ENCODE measurements at regions not wholly inside any gene's neighbourhood (a gene's known extent, or its start where the extent isn't known, plus 50 kb on each side); places are given as distances from the start of the nearest gene placed in this dataset.

GRCh38 chr12:60847281-60847680 is 1251.5 kb downstream of the SLC16A7 start:
- no peak for DNase-seq (ENCODE audit: low read depth in 2 of 2)

GRCh38 chr12:60849723-60850122 is 1253.9 kb downstream of the SLC16A7 start:
- no peak for DNase-seq (ENCODE audit: low read depth in 2 of 2)

- DNase-seq (ENCODE audit: low read depth in 2 of 2), result no peak
These were observed 1257.6 kb downstream of the SLC16A7 start for GRCh38 chr12:60853407-60853806.

GRCh38 chr12:60863421-60863820 is 1267.6 kb downstream of the SLC16A7 start:
- DNase-seq (ENCODE audit: low read depth in 2 of 2), result no peak

GRCh38 chr12:60872219-60872618 is 1276.4 kb downstream of the SLC16A7 start:
- DNase-seq (ENCODE audit: low read depth in 2 of 2), result no peak

- no peak for DNase-seq (ENCODE audit: low read depth in 2 of 2)
These were observed 1277.3 kb downstream of the SLC16A7 start for GRCh38 chr12:60872850-60873713.

GRCh38 chr12:60874091-60874490 is 1278.3 kb downstream of the SLC16A7 start:
- no peak for DNase-seq (ENCODE audit: low read depth in 2 of 2)

- peak in 1 of 2 donors; percentile 11 for DNase-seq (ENCODE audit: low read depth in 2 of 2)
These were observed 1325.1 kb downstream of the SLC16A7 start for GRCh38 chr12:60920841-60921495.

GRCh38 chr12:60921541-60921940 is 1325.7 kb downstream of the SLC16A7 start:
- peak; percentile 12 to 21 for DNase-seq (ENCODE audit: low read depth in 2 of 2)

GRCh38 chr12:60926256-60926655 is 1330.4 kb downstream of the SLC16A7 start:
- DNase-seq (ENCODE audit: low read depth in 2 of 2), result no peak

- no peak for DNase-seq (ENCODE audit: low read depth in 2 of 2)
These were observed 1330.1 kb upstream of the USP15 start for GRCh38 chr12:60930151-60930550.

GRCh38 chr12:60935981-60936761 is 1324.0 kb upstream of the USP15 start:
- no peak for DNase-seq (ENCODE audit: low read depth in 2 of 2)

- DNase-seq (ENCODE audit: low read depth in 2 of 2), result no peak
These were observed 1312.7 kb upstream of the USP15 start for GRCh38 chr12:60947533-60947932.

- DNase-seq (ENCODE audit: low read depth in 2 of 2), result no peak
These were observed 1293.1 kb upstream of the USP15 start for GRCh38 chr12:60967128-60967527.

- DNase-seq (ENCODE audit: low read depth in 2 of 2), result no peak
These were observed 1282.2 kb upstream of the USP15 start for GRCh38 chr12:60977966-60978365.

GRCh38 chr12:60980558-60980957 is 1279.6 kb upstream of the USP15 start:
- no peak for DNase-seq (ENCODE audit: low read depth in 2 of 2)

- DNase-seq (ENCODE audit: low read depth in 2 of 2), result no peak
These were observed 1278.7 kb upstream of the USP15 start for GRCh38 chr12:60981473-60981872.

GRCh38 chr12:60992087-60992486 is 1268.1 kb upstream of the USP15 start:
- DNase-seq (ENCODE audit: low read depth in 2 of 2), result no peak

- no peak for DNase-seq (ENCODE audit: low read depth in 2 of 2)
These were observed 1264.9 kb upstream of the USP15 start for GRCh38 chr12:60995256-60995825.

GRCh38 chr12:60997869-60998378 is 1262.3 kb upstream of the USP15 start:
- no peak for DNase-seq (ENCODE audit: low read depth in 2 of 2)

GRCh38 chr12:61009192-61009591 is 1251.0 kb upstream of the USP15 start:
- DNase-seq (ENCODE audit: low read depth in 2 of 2), result no peak

All from lung microvascular endothelial cell (primary cell).